BE2C (cell line): ENCODE measurements at regions not wholly inside any gene's neighbourhood (a gene's known extent, or its start where the extent isn't known, plus 50 kb on each side); places are given as distances from the start of the nearest gene placed in this dataset.

Source experiments
- DNase-seq: peaks from one replicate; pipeline ENCODE4 v3.0.0-alpha.2; 2020
- H3K27me3 ChIP-seq: fragments of 250-450 bp; sonication (Bioruptor Pico); 2 replicates; pipeline ENCODE4 v1.5.1; 2020; ENCODE audit warnings: mild to moderate bottlenecking
- H3K36me3 ChIP-seq: fragments of 250-450 bp; sonication (Bioruptor Pico); 2 replicates; pipeline ENCODE4 v1.5.1; 2020; ENCODE audit warnings: mild to moderate bottlenecking
- H3K4me1 ChIP-seq: fragments of 250-450 bp; sonication (Bioruptor Pico); 2 replicates; pipeline ENCODE4 v1.5.1; 2020
- H3K4me3 ChIP-seq: 2 replicates; pipeline ENCODE4 v1.5.1; 2011; ENCODE audit warnings: low read depth, low read length
- H3K9me3 ChIP-seq: fragments of 250-450 bp; sonication (Bioruptor Pico); 2 replicates; pipeline ENCODE4 v1.5.1; 2020
- TF ChIP-seq, protein P1 (sequence below): IDR thresholded peaks from 2 replicates; pipeline ENCODE4 v1.5.1; 2012; ENCODE audit warnings: mild to moderate bottlenecking, low read depth, low read length

DNA sequence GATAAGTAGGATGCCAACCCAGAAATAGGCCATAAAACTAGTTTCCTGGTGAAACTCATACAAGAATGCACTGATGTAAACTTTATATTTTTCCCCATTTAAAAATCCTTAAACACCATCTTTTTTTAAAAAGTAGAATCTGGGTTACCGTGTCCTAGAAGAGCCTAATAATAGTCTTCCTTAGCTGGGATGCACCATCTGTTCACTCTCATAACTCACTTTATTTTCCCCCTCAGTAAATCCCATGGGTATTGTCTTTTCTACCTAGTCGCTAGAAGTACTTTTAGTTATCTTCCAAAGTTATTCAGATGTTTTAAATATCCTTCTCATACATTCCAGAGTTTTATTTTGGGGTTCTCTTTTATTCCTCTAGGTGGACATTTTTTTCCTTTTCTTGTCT, 250.2 kb downstream of the PLA2G4A start:
- H3K9me3 ChIP-seq = no peaks in the 10 kb centered on the region; the same call in 1 of the 2 replicates
- no peaks in the 10 kb centered on the region for H3K36me3 ChIP-seq
- TF ChIP-seq, protein P1, sequence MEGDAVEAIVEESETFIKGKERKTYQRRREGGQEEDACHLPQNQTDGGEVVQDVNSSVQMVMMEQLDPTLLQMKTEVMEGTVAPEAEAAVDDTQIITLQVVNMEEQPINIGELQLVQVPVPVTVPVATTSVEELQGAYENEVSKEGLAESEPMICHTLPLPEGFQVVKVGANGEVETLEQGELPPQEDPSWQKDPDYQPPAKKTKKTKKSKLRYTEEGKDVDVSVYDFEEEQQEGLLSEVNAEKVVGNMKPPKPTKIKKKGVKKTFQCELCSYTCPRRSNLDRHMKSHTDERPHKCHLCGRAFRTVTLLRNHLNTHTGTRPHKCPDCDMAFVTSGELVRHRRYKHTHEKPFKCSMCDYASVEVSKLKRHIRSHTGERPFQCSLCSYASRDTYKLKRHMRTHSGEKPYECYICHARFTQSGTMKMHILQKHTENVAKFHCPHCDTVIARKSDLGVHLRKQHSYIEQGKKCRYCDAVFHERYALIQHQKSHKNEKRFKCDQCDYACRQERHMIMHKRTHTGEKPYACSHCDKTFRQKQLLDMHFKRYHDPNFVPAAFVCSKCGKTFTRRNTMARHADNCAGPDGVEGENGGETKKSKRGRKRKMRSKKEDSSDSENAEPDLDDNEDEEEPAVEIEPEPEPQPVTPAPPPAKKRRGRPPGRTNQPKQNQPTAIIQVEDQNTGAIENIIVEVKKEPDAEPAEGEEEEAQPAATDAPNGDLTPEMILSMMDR = no peak
- no peak for DNase-seq
- no peak overlapping the region for H3K4me3 ChIP-seq
- H3K4me1 ChIP-seq = no peaks in the 10 kb centered on the region
- H3K27me3 ChIP-seq = no peaks in the 10 kb centered on the region

DNA sequence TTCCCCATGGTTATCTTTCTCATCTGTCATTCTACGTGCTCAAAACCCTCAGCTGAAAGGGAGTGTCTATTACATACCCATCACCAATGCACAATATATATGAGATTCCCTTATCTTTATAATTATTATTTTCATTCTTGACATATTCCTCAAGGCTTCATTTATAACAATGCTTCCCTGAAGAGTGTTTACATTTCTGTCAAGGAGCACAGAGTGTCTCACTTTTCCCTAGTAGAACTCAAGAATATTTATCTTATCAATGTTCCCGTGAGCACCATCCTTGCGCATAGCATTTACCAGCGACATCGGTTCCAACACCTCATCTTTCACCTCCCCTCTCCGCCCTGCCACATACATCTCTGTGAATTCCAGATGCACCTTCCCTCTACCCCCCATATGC, 250.6 kb downstream of the PLA2G4A start:
- Histone ChIP-seq H3K9me3 (no peaks in the 10 kb centered on the region), H3K36me3 (no peaks in the 10 kb centered on the region), H3K27me3 (no peaks in the 10 kb centered on the region), H3K4me3 (no peak overlapping the region), H3K4me1 (no peaks in the 10 kb centered on the region)
- TF ChIP-seq, protein P1 = no peak
- no peak for DNase-seq

DNA sequence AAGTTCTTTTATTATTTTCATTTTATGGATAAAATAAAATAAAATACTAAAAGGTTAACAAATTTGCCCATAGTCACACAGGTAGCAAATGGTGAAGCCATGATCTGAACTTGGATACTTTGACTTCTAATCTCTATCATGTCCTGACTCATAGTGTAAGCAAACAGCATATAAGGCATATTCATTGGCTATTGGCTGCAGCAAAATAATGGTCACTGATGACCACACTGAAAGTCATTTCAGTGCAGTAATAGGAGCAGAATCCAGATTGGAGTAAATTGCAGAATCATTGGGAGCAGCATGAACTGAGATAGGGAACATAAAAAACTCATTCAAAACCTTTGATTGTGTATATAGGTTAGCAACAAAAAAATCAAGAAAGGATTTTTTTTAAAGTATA, 262.9 kb downstream of the PLA2G4A start:
- no peaks in the 10 kb centered on the region for H3K27me3 ChIP-seq
- TF ChIP-seq, protein P1 = no peak
- DNase-seq = no peak
- H3K4me3 ChIP-seq = no peak overlapping the region
- no peaks in the 10 kb centered on the region for H3K9me3 ChIP-seq
- no peaks in the 10 kb centered on the region for H3K36me3 ChIP-seq
- no peaks in the 10 kb centered on the region for H3K4me1 ChIP-seq

DNA sequence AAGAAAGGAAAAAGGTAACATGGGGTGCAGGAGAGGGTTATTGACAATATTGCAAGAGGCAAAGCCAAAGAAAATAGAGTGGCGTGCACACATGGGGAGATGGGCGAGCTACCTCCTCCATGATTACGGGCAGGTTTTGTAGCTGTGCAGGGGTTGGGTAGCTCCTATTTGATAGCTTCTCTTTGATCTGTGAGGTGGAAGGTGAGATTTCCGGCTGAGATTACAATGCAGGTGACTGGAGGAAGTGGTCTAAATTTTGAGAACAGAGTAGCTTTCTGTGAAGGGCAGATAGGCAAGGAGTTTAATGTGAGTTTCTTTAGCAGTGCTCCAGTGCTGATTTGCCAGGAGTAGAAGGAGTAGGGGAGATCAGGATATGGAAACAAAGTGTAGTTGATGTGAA, 263.4 kb downstream of the PLA2G4A start:
- H3K4me3 ChIP-seq = no peak overlapping the region
- H3K36me3 ChIP-seq = no peaks in the 10 kb centered on the region
- H3K9me3 ChIP-seq = no peaks in the 10 kb centered on the region
- no peaks in the 10 kb centered on the region for H3K27me3 ChIP-seq
- DNase-seq = no peak
- TF ChIP-seq, protein P1 = no peak
- no peaks in the 10 kb centered on the region for H3K4me1 ChIP-seq

DNA sequence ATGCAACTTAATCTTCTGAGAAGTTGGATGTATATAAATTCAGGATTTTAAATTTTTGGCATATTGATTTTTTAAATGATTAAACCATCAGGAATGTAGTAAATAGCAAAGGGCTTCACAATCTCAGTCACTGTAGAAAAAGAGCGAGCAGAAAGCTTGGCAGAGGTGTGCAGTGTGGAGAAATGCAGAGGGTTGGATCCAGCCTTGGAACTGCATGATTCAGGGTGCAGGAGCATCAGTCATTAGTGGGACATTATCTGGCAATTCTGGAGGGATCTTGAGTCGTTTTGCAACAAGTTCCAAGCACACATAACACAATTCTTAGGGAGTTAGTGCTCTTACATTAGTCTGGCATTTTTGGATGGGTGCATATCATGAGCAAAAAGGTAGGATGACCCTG, 267.9 kb downstream of the PLA2G4A start:
- no peaks in the 10 kb centered on the region for H3K4me1 ChIP-seq
- no peaks in the 10 kb centered on the region for H3K9me3 ChIP-seq
- DNase-seq = no peak
- TF ChIP-seq, protein P1 = no peak
- no peaks in the 10 kb centered on the region for H3K27me3 ChIP-seq
- H3K36me3 ChIP-seq = no peaks in the 10 kb centered on the region
- H3K4me3 ChIP-seq = no peak overlapping the region

DNA sequence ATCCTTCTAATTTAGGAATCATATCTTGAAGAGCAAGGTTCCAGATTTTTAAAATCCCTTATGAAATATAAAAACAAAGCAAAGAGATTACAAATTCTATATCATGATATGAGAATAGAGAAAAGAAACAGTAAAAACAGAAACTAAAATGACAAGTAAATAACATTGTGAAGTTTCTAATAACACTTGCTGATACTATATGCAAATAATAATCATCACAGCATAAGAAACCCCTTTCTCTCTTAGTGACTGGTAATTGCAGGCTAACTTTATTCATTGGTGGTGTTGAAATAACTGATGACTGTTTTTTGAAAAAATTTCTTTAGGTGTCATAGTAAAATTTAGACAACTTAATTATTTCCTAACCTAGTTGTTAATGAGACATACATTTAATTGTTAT, 281.6 kb downstream of the PLA2G4A start:
- Histone ChIP-seq H3K4me3 (no peak overlapping the region), H3K36me3 (no peaks in the 10 kb centered on the region), H3K4me1 (peaks cover 5% of the 10 kb centered on the region), H3K9me3 (no peaks in the 10 kb centered on the region), H3K27me3 (no peaks in the 10 kb centered on the region)
- TF ChIP-seq, protein P1 = no peak
- DNase-seq = no peak
